ENCODE measurements at regions not wholly inside any gene's neighbourhood (a gene's known extent, or its start where the extent isn't known, plus 50 kb on each side); places are given as distances from the start of the nearest gene placed in this dataset.

DNA sequence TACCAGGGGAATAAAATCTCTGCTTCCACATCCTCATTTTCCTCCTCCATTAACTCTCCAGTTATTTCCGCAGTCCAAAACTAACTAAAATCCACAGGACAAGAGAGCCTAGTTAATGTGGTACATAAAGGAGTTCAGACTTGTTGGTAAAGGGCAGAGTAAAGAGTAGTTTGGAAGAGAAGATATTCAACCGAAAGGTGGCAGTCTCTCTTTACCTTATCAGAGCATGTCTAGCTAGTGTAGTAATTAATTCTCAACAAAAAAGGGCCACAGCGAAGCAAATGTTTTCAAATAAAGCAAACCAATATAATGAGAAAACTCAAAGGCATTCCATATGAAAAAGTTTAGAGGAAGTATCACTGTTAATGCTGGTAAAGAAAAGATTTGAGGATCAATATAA, 286.5 kb downstream of the GLUD2 start:
- Histone ChIP-seq H3K4me3 (replicated peaks in 1 of 3) (no peak overlapping the region), H3K27ac (no peak overlapping the region), H3K9me3 (no peaks in the 10 kb centered on the region), H3K27me3 (no peaks in the 10 kb centered on the region), H3K4me1 (no peaks in the 10 kb centered on the region), H3K36me3 (no peaks in the 10 kb centered on the region)
- 58 to 69% methylated on average over 3 of the region's 3 CpGs for WGBS, 2 donors
- no peak for DNase-seq
- TF ChIP-seq, protein P1, sequence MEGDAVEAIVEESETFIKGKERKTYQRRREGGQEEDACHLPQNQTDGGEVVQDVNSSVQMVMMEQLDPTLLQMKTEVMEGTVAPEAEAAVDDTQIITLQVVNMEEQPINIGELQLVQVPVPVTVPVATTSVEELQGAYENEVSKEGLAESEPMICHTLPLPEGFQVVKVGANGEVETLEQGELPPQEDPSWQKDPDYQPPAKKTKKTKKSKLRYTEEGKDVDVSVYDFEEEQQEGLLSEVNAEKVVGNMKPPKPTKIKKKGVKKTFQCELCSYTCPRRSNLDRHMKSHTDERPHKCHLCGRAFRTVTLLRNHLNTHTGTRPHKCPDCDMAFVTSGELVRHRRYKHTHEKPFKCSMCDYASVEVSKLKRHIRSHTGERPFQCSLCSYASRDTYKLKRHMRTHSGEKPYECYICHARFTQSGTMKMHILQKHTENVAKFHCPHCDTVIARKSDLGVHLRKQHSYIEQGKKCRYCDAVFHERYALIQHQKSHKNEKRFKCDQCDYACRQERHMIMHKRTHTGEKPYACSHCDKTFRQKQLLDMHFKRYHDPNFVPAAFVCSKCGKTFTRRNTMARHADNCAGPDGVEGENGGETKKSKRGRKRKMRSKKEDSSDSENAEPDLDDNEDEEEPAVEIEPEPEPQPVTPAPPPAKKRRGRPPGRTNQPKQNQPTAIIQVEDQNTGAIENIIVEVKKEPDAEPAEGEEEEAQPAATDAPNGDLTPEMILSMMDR (IDR thresholded peaks at IDR 0.05) = no peak
- TF ChIP-seq POLR2A (IDR thresholded peaks at IDR 0.05) = no peak
- intact Hi-C loops (cut with DNase I) = no loop called here

DNA sequence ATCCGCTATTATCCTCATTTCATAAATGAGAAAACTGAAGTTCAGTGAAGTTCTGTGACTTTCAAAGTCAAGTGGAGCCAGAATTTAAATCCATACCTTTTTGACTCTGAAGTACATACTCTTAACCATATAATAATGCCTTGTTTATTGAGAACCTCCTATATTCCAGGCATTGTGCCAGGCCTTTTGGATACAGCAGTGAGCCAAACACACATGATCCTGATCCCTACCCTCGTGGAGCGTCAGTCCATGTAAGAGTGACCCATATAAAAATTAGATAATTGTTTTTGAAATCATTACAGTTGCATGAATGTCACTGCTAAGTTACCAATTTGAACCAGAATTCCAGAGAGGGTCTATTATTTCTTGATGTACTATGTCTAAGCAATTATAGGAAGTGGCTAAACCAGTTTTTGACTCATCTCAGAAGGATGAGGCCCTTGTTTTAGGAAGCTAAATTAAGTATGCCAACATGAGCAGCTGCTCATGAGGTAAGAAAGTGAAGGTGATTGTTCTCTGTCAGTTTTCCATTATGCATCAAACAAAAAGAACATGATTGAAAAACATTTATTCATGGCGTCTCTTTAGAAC, 289.5 kb downstream of the GLUD2 start:
- Histone ChIP-seq H3K27ac (no peak overlapping the region), H3K4me3 (replicated peaks in 1 of 3) (no peak overlapping the region), H3K4me1 (no peaks in the 10 kb centered on the region), H3K9me3 (no peaks in the 10 kb centered on the region), H3K27me3 (no peaks in the 10 kb centered on the region), H3K36me3 (no peaks in the 10 kb centered on the region)
- TF ChIP-seq POLR2A (IDR thresholded peaks at IDR 0.05) = no peak
- TF ChIP-seq, protein P1 (IDR thresholded peaks at IDR 0.05) = no peak
- intact Hi-C loops (cut with DNase I) = no loop called here
- 72% methylated on average over 4 of the region's 4 CpGs for WGBS, 2 donors
- DNase-seq = no peak

DNA sequence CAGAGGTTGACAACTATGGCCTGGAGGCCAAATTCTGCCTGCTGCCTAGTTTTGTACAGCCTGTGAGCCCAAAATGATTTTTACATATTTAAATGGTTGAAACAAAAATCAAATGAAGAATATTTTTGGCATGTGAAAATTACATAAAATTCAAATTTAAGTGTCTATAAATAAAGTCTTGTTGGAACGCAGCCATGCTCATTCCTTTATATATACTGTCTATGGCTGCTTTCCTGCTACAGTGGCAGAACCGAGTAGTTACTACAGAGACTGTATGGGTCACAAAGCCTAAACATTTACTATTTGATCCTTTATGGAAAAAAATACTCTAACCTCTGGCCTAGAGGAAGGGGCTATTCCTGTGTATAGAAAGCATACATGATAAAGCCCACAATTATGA, 290.4 kb downstream of the GLUD2 start:
- Histone ChIP-seq H3K4me3 (replicated peaks in 1 of 3) (no peak overlapping the region), H3K4me1 (no peaks in the 10 kb centered on the region), H3K9me3 (no peaks in the 10 kb centered on the region), H3K27me3 (no peaks in the 10 kb centered on the region), H3K27ac (no peak overlapping the region), H3K36me3 (no peaks in the 10 kb centered on the region)
- no peak for DNase-seq
- 65 to 79% methylated on average over 2 of the region's 2 CpGs for WGBS, 2 donors
- intact Hi-C loops (cut with DNase I) = no loop called here
- TF ChIP-seq POLR2A (IDR thresholded peaks at IDR 0.05) = no peak

DNA sequence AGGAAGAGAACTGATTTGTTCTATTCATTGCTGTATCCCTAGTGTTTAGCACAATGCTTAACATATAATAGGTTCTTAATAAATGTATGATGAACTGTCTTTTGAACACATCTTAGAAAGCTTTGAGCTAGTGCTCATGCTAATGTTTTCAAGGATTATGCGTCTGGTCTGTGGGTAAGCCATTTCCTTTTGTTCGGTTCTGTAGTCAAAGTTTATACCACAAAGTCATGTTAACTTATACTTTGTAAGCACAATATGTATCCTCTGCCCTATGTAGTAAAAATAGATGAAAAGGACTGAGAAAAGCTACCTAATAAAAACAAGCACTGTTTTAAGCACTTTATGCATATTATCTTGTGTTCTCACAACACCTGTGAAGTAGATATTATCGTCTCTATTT, 301.9 kb downstream of the GLUD2 start:
- no peak for DNase-seq
- H3K9me3 ChIP-seq = no peaks in the 10 kb centered on the region
- H3K4me3 ChIP-seq (replicated peaks in 1 of 3) = no peak overlapping the region
- intact Hi-C loops (cut with DNase I) = no loop called here
- H3K36me3 ChIP-seq = no peaks in the 10 kb centered on the region
- H3K4me1 ChIP-seq = no peaks in the 10 kb centered on the region
- WGBS, 2 donors = 83 to 84% methylated on average over 3 of the region's 3 CpGs
- H3K27me3 ChIP-seq = no peaks in the 10 kb centered on the region
- no peak overlapping the region for H3K27ac ChIP-seq
- TF ChIP-seq POLR2A (IDR thresholded peaks at IDR 0.05) = no peak
- TF ChIP-seq, protein P1 (IDR thresholded peaks at IDR 0.05) = no peak

DNA sequence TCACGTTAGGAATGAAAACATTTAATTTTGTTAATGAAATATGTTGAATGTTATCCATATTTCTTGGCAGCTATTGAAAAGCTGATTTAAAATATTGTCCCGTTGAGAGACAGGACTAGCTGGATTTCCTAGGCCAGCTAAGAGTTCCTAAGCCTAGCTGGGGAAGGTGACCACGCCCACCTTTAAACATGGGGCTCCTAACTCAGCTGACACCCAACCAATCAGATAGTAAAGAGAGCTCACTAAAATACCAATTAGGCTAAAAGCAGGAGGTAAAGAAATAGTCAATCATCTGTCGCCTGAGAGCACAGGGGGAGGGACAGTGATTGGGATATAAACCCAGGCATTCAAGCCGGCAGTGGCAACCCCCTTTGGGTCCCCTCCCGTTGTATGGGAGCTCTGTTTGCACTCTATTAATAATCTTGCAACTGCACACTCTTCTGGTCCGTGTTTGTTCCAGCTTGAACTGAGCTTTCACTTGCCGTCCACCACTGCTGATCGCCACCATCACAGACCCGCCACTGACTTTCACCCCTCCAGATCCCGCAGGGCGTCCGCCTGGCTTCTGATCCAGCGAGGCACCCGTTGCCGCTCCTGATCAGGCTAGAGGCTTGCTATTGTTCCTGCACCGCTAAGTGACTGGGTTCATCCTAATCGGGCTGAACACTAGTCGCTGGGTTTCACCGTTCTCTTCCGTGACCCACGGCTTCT, 308.9 kb downstream of the GLUD2 start:
- intact Hi-C loops (cut with DNase I) = no loop called here
- DNase-seq = no peak
- no peak overlapping the region for H3K27ac ChIP-seq
- TF ChIP-seq, protein P1 (IDR thresholded peaks at IDR 0.05) = no peak
- TF ChIP-seq POLR2A (IDR thresholded peaks at IDR 0.05) = no peak
- no peak overlapping the region for H3K4me3 ChIP-seq (replicated peaks in 1 of 3)
- 94 to 96% methylated on average over 20 to 21 of the region's 22 CpGs for WGBS, 2 donors
- H3K4me1 ChIP-seq = no peaks in the 10 kb centered on the region
- no peaks in the 10 kb centered on the region for H3K36me3 ChIP-seq
- H3K27me3 ChIP-seq = no peaks in the 10 kb centered on the region
- H3K9me3 ChIP-seq = no peaks in the 10 kb centered on the region

Data from thyroid gland (tissue), 4 donors.